Stomach (tissue), 4 donors: ENCODE measurements at regions not wholly inside any gene's neighbourhood (a gene's known extent, or its start where the extent isn't known, plus 50 kb on each side); places are given as distances from the start of the nearest gene placed in this dataset.

Experiments
- CTCF ChIP-seq, 7 experiments: fragments of 450-650 bp in 4 of 7; fragments of 200-600 bp in 3 of 7; sonication (generic) in 3 of 7; IDR thresholded peaks; one replicate each; pipeline ENCODE4 v1.5.1; 2016 to 2019; ENCODE audit warnings: antibody characterized with exemption in 7 of 7, control low read depth in 2 of 7, mild to moderate bottlenecking in 1 of 7
- EP300 ChIP-seq: sonication (generic); formaldehyde crosslinking; IDR thresholded peaks from one replicate; pipeline ENCODE4 v1.6.1; 2017; ENCODE audit warnings: antibody characterized with exemption
- POLR2A ChIP-seq, 4 donors: fragments of 450-650 bp; IDR thresholded peaks; one replicate each; pipeline ENCODE4 v1.6.1; 2016; ENCODE audit warnings: antibody characterized with exemption in 4 of 4, control low read depth in 2 of 4, mild to moderate bottlenecking in 1 of 4, moderate library complexity in 1 of 4
- POLR2AphosphoS5 ChIP-seq, 3 donors: sonication (generic); formaldehyde crosslinking; IDR thresholded peaks; one replicate each; pipeline ENCODE4 v1.6.1; 2016; ENCODE audit warnings: antibody characterized with exemption in 3 of 3

- no peak for TF ChIP-seq CTCF (IDR thresholded peaks at IDR 0.05)
- no peak for TF ChIP-seq POLR2AphosphoS5 (IDR thresholded peaks at IDR 0.05)
- no peak for TF ChIP-seq POLR2A (IDR thresholded peaks at IDR 0.05)
- TF ChIP-seq EP300 = no peak
Measured at GRCh38 chr10:129381741-129382140, 85.3 kb upstream of the MGMT start.
